ENCODE measurements at regions not wholly inside any gene's neighbourhood (a gene's known extent, or its start where the extent isn't known, plus 50 kb on each side); places are given as distances from the start of the nearest gene placed in this dataset.
"Not testable (repeated sequence)": the region's sequence is repeated elsewhere in the genome, so short reads cannot be mapped to it uniquely, and the experiment has no call there.

DNA sequence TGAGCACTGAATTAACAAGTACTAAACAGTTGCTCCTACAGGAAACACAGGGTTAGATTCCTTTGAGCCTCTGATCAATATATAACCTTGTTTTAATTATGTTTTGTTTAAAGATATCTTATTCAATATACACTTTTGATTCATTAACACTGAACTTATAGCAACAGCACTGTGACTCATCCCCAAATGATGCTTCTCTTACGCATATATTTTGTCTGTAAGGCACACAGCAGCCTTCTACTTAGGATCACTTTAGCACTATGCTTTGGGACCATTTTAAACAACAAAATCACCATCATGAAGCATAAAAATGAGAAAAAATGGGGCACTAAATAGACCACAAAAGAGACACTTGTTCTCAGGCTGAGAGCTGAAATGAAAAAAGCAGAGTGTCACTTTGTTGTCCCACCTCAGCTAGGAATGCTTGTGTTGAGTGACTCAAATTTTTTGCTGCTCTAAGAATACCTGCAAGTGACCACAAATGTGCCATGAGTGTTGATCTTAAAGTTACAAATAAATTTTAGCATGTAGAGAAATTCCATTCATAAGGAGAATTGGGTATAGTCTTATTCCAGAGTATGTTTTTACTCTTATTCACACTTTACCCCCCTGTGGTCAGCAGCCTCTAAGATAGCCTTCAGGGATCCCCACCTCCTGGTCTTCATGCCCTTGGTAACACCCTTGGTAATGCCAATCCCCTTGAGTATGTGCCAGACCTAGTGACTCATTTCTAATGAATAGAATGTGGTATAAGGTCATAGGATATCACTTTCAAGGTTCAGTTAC, 252.7 kb upstream of the IL12B start:
- DNase-seq (ENCODE audit: low read depth) = peak; percentile 7
- H3K4me3 ChIP-seq (replicated peaks; ENCODE audit: low read depth, low read length) = no peak overlapping the region
- TF ChIP-seq, protein P1, sequence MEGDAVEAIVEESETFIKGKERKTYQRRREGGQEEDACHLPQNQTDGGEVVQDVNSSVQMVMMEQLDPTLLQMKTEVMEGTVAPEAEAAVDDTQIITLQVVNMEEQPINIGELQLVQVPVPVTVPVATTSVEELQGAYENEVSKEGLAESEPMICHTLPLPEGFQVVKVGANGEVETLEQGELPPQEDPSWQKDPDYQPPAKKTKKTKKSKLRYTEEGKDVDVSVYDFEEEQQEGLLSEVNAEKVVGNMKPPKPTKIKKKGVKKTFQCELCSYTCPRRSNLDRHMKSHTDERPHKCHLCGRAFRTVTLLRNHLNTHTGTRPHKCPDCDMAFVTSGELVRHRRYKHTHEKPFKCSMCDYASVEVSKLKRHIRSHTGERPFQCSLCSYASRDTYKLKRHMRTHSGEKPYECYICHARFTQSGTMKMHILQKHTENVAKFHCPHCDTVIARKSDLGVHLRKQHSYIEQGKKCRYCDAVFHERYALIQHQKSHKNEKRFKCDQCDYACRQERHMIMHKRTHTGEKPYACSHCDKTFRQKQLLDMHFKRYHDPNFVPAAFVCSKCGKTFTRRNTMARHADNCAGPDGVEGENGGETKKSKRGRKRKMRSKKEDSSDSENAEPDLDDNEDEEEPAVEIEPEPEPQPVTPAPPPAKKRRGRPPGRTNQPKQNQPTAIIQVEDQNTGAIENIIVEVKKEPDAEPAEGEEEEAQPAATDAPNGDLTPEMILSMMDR (IDR thresholded peaks at IDR 0.05; ENCODE audit: low read length, missing control alignments) = no peak

DNA sequence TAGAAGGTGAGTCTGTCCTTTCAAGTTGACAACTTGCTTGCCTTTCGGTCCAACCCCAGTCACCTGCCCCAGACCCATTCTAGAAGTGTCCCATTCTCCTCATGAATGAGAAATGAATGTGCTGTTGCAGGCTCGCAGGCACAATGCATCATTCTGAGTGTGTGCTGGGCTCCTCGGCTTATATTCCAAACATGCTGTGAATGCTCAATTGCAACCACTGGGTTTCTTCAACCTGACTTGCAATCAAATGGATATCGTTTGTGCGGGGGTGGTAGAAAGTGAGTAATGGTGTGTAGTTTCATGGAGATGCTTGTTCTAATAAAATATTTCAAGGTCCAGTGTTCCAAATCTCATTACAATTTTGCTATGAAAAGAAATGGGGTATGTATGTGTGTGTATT, 256.6 kb upstream of the IL12B start:
- TF ChIP-seq, protein P1 (IDR thresholded peaks at IDR 0.05; ENCODE audit: low read length, missing control alignments) = no peak
- no peak for DNase-seq (ENCODE audit: low read depth)
- H3K4me3 ChIP-seq (replicated peaks; ENCODE audit: low read depth, low read length) = no peak overlapping the region

DNA sequence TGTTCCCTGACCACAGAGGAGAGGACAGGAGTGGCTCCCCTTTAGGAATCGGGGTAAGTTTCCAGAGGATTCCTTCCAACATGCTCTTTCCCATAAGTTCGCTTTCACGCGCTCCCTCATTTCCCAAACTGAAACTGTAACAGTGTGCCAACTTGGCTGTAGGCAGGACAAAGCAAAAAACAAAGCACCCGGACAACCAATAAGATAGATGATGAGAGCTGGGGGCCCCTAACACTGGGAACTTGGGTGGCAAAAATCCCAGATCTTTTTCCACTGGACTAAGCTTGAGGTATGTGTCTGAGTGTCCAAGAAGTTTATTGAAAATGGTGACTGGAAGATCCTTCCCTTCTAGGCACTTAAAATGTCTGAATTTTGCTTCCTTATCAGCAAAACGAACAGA, 258.7 kb upstream of the IL12B start:
- TF ChIP-seq, protein P1 (IDR thresholded peaks at IDR 0.05; ENCODE audit: low read length, missing control alignments) = no peak
- no peak for DNase-seq (ENCODE audit: low read depth)
- no peak overlapping the region for H3K4me3 ChIP-seq (replicated peaks; ENCODE audit: low read depth, low read length)

DNA sequence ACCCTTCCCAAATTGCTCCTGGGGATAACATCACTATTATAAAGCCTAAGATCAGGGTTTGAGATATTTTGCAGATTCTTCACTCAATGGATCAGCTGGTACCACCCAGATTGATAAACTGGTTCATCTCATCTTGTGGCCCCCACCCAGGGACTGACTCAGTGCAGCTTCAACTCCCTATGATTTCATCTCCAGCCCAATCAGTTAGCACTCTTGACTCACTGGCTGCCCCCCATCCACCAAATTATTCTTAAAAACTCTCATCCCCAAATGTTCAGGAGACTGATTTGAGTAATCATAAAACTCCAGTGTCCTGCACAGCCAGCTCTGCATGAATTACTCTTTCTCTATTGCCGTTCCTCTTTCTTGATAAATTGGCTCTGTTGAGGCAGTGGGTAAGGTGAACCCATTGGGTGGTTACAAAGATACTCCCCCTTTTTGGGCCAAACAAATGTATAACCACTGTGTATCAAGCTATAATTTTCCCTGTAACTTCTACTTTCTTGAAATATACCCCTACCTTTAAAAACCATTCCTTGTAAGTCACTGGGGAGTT, 263.3 kb upstream of the IL12B start:
- no peak overlapping the region for H3K4me3 ChIP-seq (replicated peaks; ENCODE audit: low read depth, low read length)
- DNase-seq (ENCODE audit: low read depth) = no peak
- TF ChIP-seq, protein P1 (IDR thresholded peaks at IDR 0.05; ENCODE audit: low read length, missing control alignments) = no peak

DNA sequence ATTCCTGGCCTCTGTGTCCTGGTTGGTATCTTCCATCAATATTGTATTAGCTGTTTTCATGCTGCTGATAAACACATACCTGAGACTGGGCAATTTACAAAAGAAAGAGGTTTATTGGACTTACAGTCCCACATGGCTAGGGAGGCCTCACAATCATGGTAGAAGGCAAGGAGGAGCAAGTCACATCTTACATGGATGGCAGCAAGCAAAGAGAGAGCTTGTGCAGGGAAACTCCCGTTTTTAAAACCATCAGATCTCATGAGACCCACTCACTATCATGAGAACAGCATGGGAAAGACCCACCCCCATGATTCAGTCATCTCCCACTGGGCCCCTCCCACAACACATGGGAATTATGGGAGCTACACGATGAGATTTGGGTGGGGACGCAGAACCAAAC, 265.3 kb upstream of the IL12B start:
- H3K4me3 ChIP-seq (replicated peaks; ENCODE audit: low read depth, low read length); DNase-seq (ENCODE audit: low read depth): not testable (repeated sequence)

DNA sequence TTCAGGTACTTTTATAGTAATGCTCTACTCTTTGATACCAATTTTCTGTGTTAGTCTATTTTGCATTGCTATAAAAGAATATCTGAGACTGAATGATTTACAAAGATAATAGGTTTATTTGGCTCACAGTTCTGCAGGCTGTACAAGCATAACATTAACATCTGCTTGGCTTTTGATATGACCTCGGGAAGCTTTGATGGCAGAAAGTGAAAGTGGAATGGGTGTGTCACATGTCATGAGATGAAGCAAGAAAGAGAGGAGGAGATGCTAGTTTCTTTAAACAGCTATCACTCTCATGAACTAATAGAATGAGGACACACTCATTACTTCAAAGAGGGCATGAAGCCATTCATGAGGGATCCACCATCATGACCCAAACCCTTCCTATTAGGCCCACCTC, 270.9 kb upstream of the IL12B start:
- no peak for DNase-seq (ENCODE audit: low read depth)
- TF ChIP-seq, protein P1 (IDR thresholded peaks at IDR 0.05; ENCODE audit: low read length, missing control alignments) = no peak
- H3K4me3 ChIP-seq (replicated peaks; ENCODE audit: low read depth, low read length) = no peak overlapping the region

DNA sequence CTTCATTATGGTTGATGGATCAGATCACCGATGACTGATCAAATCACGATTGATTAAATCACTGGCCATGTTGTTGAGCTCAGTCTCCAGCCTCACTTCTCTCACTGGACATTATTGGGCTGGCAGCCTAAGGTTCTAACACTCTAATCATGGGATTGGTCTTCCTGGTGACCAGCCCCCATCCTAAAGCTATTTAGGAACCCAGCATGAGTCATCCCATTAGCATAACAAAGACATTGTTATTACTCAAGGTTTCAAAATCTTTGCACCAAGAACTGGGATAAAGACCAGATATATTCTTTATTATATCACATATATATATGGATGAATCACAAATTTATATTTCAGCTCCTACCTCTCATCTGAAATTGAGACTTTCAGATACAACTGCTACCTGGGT, 272.1 kb upstream of the IL12B start:
- TF ChIP-seq, protein P1 (IDR thresholded peaks at IDR 0.05; ENCODE audit: low read length, missing control alignments) = no peak
- no peak overlapping the region for H3K4me3 ChIP-seq (replicated peaks; ENCODE audit: low read depth, low read length)
- peak; percentile 16 for DNase-seq (ENCODE audit: low read depth)
